NCI-H187 (cell line): ENCODE measurements at regions not wholly inside any gene's neighbourhood (a gene's known extent, or its start where the extent isn't known, plus 50 kb on each side); places are given as distances from the start of the nearest gene placed in this dataset.
"Not testable (repeated sequence)": the region's sequence is repeated elsewhere in the genome, so short reads cannot be mapped to it uniquely, and the experiment has no call there.

Source experiments
- DNase-seq, 2 experiments: peaks; one replicate each; lab custom pipeline; 2025; lab: John Stamatoyannopoulos, UW

GRCh38 chr2:180695586-180696401 is 284.6 kb upstream of the UBE2E3 start:
- DNase-seq: no peak

GRCh38 chr2:180694445-180695421 is 285.7 kb upstream of the UBE2E3 start:
- no peak for DNase-seq

DNA sequence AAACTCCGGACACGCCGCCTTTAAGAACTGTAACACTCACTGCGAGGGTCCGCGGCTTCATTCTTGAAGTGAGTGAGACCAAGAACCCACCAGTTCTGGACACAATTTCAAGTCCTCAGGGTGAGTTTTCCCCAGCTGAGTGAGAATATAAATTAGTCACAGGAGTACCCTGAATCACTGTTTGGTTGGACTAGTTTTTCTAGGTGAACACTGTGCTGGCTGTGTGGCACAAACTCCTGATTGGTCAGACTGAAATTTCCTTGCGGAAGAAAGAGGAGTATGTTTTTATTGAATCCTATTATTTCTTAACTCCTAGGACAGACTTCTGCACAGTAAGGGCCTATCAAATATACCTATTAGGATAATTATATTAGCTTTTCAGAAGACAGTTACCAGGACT is 288.1 kb upstream of the UBE2E3 start:
- no peak for DNase-seq

DNA sequence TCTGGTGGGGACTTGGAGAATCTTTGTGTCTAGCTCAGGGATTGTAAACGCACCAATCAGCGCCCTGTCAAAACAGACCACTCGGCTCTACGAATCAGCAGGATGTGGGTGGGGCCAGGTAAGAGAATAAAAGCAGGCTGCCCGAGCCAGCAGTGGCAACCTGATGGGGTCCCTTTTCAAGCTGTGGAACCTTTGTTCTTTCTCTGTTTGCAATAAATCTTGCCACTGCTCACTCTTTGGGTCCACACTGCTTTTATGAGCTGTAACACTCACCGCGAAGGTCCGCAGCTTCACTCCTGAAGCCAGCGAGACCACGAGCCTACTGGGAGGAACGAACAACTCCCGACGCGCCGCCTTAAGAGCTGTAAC is 288.6 kb upstream of the UBE2E3 start:
- DNase-seq: not testable (repeated sequence)

DNA sequence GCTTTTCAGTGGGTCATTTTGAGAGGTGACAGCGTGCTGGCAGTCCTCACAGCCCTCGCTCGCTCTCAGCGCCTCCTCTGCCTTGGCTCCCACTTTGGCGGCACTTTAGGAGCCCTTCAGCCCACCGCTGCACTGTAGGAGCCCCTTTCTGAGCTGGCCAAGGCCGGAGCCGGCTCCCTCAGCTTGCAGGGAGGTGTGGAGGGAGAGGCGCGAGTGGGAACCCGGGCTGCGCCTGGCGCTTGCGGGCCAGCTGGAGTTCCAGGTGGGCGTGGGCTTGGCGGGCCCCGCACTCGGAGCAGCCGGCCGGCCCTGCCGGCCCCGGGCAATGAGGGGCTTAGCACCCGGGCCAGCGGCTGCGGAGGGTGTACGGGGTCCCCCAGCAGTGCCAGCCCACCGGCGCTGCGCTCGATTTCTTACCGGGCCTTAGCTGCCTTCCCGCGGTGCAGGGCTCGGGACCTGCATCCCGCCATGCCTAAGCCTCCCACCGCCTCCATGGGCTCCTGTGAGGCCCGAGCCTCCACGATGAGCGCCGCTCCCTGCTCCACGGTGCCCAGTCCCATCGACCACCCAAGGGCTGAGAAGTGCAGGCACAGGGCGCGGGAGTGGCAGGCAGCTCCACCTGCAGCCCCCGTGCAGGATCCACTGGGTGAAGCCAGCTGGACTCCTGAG is 289.1 kb upstream of the UBE2E3 start:
- DNase-seq: not testable (repeated sequence)

GRCh38 chr2:180690611-180691010 is 289.8 kb upstream of the UBE2E3 start:
- no peak for DNase-seq

DNA sequence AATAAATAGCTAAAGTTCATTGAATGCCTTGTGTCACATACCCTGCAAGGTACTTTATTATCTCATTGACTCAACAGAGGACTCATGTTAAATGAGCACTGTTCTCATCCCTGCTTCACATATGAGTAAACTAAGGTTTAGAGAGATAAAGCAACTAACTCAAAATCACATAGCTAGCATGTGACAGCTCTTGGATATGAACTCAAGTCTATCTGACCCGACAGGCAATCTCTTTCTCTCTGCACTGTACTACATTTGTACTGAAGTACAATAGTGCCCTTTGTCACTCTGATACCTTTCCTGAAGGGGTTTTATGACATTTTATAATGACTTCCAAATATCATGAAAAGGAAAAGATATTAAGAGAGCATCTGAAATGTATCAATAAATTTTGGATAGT is 297.5 kb upstream of the UBE2E3 start:
- DNase-seq: no peak

GRCh38 chr2:180679693-180680092 is 300.7 kb upstream of the UBE2E3 start:
- no peak for DNase-seq

DNA sequence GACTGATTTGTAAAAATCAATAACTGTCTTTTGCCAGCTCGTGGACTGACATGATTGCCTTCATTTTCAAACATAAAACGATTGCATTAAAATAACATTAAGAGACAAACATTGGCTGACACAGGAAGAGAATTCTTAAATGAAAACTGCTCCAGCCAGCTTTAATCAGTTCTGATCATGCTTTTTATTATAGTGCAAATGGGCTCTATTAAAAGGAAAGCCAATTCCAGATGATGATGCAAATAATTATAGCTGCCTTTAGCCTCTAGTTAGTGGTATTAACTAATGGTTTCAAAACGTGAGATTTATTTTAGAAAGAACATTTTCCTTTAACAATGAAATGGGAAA is 301.8 kb upstream of the UBE2E3 start:
- DNase-seq: no peak

DNA sequence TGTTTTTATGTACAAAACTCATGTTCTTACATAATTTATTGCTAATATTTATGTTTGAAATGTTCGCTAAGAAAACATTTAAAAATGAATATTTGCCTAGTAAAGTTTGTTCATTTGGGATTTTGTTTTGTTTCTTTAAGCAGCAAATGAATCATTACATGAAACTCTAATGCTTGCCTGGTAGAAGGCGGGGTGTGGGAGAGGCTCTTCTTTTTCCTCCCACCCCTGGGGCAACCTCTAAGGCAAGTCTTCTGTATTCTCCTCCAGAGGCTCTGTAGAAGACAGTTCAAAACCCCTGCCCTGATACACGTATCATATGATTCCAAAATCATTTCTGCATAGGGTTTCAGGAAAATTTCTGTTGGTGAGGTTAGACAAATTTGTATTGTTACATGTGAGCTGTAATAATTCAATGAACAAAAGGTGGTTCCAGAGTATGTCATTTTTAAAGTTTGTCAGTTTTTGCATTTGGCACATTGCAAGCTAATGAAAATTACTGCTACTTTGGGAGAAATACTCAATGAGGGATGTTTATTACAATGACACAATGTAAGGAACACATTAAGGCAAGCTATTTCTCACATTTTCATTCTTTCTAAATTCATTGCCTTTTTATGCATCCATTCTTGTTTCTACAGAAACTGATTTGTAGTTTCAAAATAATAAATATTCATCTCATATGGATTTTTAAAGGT is 302.3 kb upstream of the UBE2E3 start:
- DNase-seq: no peak

DNA sequence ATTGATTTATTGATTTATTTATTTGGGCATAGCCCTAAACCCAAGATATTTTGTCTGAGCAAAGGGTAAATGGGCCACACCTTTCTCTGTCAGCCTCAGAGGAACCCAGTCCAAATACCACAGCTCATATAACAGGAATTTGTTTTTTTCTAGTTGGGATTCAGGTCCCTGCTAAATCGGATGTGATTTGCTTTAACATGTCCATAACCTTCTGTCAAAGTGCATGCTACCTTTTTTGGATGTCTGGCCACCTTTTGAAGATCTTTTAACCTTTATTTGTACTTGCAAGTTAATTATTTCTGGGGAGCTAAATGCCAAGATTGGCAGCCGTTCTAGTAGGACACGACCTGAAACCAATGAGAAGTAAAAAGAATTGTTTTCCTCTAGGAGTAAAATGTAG is 303.2 kb upstream of the UBE2E3 start:
- DNase-seq: no peak

- no peak for DNase-seq
Measured at GRCh38 chr2:180676520-180677025, 303.8 kb upstream of the UBE2E3 start.

DNA sequence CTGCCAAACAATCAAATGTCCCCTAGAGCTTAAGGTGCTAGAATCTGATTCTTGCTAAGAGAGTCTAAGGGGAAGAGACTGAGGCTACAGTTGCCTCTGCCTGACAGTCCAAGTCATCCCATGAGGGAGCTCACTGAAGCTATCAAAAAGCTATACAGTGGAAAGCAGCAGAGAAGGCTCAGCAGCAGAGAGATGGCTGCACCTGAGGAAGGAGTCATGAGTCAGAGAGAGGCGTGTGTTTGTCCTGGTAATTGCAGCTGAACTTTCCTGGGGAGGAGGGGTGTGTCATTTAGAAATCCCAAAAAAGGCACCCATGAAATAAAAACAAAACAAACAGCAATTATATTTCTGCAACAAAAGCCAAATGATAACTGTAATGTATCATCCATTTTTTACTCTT is 305.2 kb upstream of the UBE2E3 start:
- DNase-seq: no peak

DNA sequence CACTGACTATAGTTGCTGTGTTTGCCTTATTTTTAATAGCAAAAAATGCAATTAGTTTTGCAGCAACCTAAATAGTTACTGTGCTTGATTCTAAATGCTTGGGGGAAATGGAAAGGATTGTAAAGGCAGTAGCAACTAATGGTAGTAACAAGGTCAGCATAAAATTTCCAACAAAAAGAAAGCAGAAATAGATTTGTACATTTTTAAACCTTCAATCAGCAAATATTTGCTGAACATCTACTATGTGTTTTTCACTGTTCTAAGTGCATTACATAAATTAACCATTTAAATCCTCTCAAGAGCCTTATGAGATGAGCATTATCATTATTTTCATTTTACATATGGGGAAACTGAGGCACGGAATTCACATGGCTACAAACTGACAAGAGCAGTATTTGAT is 308.0 kb upstream of the UBE2E3 start:
- no peak for DNase-seq

DNA sequence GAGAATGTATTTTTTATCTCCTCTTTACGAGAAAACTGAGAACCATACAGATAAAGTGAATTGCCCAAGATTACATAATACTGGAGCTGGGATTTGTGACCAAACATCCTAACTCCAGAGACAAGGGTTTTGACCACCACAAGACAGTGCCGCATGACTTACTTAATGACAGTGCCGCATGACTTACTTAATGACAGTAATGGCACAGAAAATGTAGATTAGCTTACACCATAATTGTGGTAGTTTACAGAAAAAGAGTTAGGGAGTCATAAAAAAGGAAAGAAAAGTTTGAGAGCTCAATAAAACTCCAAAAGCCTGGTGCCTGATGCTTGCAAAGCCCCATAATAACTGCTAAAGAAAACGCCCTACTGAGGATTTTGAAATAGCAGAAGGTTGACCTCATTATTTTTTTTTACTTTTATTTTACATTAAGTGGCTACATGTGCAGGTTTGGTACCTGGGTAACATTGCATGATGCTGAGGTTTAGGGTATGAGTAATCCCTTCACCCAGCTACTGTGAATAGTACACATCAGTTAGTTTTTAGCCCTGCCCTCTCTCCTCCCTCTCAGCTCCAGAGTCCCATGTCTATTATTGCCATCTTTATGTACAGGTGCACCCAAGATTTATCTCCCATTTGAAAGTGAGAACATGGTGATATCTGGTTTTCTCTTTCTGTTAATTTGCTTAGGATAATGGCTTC is 310.0 kb upstream of the UBE2E3 start:
- DNase-seq: no peak

DNA sequence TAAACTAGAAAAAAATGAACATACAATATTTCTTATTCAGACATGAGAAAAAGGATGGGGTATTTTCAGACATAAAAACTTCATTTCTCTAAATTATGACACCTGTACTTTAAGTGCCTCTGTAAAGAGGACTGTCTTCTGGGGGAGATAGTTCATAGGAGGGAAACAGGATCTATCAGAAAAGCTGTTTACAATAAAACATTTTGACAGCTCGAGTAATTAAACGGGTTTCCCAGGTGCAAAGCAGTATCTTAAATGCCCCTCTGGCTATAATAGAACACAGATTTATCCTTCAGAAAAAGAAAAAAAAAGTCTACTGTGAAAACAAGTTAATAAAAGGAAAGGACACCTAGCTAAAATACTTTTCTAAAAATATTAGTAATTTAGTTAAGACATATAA is 311.4 kb upstream of the UBE2E3 start:
- DNase-seq: no peak

DNA sequence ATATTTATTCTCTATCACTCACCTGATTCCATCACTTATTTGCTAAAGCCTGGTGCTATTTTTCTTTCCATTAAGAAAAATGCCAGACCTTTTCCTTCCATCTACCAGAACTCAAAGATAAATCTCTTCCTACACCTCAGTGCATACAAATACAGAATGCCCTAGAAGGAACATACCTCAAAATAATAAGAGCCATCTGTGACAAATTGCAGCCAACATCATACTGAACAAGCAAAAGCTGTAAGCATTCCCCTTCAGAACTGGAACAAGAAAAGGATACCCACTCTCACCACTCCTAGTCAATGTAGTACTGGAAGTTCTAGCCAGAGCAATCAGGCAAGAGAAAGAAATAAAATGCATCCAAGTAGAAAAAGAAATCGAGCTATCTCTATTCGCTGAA is 315.9 kb upstream of the UBE2E3 start:
- DNase-seq: no peak

DNA sequence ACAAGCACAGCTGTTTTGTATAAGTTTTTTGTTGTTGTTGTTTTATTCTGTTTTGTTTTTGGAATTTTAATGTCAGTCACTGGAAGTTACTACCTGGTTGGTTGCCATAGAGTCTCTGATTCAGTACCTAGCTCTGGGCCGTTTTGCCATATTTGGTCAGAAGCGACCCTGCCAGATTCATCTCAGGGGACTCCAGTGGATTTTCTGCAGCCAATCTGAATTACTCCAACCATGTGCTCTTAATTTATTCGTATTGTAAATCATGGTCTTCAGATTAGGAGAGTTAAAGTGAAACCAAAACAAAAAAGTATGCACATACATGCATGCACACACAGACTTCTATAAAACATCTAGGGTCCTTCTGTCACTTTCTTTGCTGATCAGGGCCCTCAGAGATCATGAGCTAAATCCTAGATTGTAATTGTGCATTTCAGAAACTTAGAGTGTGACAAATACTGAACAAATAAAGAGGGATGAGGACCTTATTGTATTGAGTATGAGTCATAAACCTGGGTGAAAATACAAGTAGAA is 317.4 kb upstream of the UBE2E3 start:
- DNase-seq: no peak

DNA sequence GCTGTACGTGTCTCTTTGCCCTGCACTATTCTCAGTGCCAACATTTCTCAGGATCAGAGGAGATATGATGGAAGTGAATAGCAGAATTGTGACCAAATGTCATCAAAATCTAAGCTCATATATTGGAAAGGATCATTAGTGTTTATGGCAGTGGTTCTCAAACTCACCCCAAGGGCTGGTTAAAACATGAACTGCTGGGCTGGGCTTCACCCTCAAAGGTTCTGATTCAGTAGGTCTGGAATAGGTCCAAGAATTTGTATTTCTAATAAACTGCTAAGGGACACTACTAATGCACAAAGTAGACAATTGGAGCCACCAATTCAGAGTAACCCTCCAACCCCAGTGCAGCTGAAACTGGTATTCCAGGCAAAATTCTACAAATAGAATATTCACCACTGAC is 317.9 kb upstream of the UBE2E3 start:
- no peak for DNase-seq

- DNase-seq: no peak
Measured at GRCh38 chr2:180661686-180662030, 318.7 kb upstream of the UBE2E3 start.
